ENCODE measurements at regions not wholly inside any gene's neighbourhood (a gene's known extent, or its start where the extent isn't known, plus 50 kb on each side); places are given as distances from the start of the nearest gene placed in this dataset.
"Not testable (repeated sequence)": the region's sequence is repeated elsewhere in the genome, so short reads cannot be mapped to it uniquely, and the experiment has no call there.

- Mint-ChIP-seq H3K27ac (no peak overlapping the region), H3K4me3 (ENCODE audit: low read depth) (no peak overlapping the region), H3K9me3 (ENCODE audit: low read depth) (no peaks in the 10 kb centered on the region), H3K4me1 (ENCODE audit: low read depth) (no peaks in the 10 kb centered on the region), H3K27me3 (peaks cover 18% of the 10 kb centered on the region), H3K36me3 (ENCODE audit: insufficient read depth) (no peaks in the 10 kb centered on the region)
- DNase-seq (ENCODE audit: low spot score, unreplicated experiment), result no peak
- TF ChIP-seq CTCF (IDR thresholded peaks at IDR 0.05; ENCODE audit: unreplicated experiment), result no peak
Measured at GRCh38 chr2:131584380-131584779, 56.7 kb downstream of the CCDC74A start.

- no peak for TF ChIP-seq CTCF (IDR thresholded peaks at IDR 0.05; ENCODE audit: unreplicated experiment)
- H3K36me3 Mint-ChIP-seq (ENCODE audit: insufficient read depth), result no peaks in the 10 kb centered on the region
- H3K4me3 Mint-ChIP-seq (ENCODE audit: low read depth), result no peak overlapping the region
- H3K27ac Mint-ChIP-seq, result no peak overlapping the region
- DNase-seq (ENCODE audit: low spot score, unreplicated experiment), result no peak
- no peaks in the 10 kb centered on the region for H3K9me3 Mint-ChIP-seq (ENCODE audit: low read depth)
- H3K27me3 Mint-ChIP-seq, result peaks cover 16% of the 10 kb centered on the region
- H3K4me1 Mint-ChIP-seq (ENCODE audit: low read depth), result no peaks in the 10 kb centered on the region
Measured at GRCh38 chr2:131584940-131585339, 57.3 kb downstream of the CCDC74A start.

- Mint-ChIP-seq H3K36me3 (ENCODE audit: insufficient read depth) (no peaks in the 10 kb centered on the region), H3K4me3 (ENCODE audit: low read depth) (no peak overlapping the region), H3K9me3 (ENCODE audit: low read depth) (no peaks in the 10 kb centered on the region), H3K27me3 (peaks cover 16% of the 10 kb centered on the region), H3K27ac (no peak overlapping the region), H3K4me1 (ENCODE audit: low read depth) (no peaks in the 10 kb centered on the region)
- no peak for TF ChIP-seq CTCF (IDR thresholded peaks at IDR 0.05; ENCODE audit: unreplicated experiment)
- no peak for DNase-seq (ENCODE audit: low spot score, unreplicated experiment)
Measured at GRCh38 chr2:131588152-131588873, 60.6 kb downstream of the CCDC74A start.

GRCh38 chr2:131589126-131589525, 61.4 kb downstream of the CCDC74A start:
- not testable (repeated sequence) for H3K4me1 Mint-ChIP-seq (ENCODE audit: low read depth); DNase-seq (ENCODE audit: low spot score, unreplicated experiment); H3K9me3 Mint-ChIP-seq (ENCODE audit: low read depth); H3K27ac Mint-ChIP-seq; H3K4me3 Mint-ChIP-seq (ENCODE audit: low read depth); H3K36me3 Mint-ChIP-seq (ENCODE audit: insufficient read depth)
- H3K27me3 Mint-ChIP-seq, result peaks cover 12% of the 10 kb centered on the region

GRCh38 chr2:131590366-131590765, 62.7 kb downstream of the CCDC74A start:
- DNase-seq (ENCODE audit: low spot score, unreplicated experiment), result no peak
- Mint-ChIP-seq H3K9me3 (ENCODE audit: low read depth) (no peaks in the 10 kb centered on the region), H3K36me3 (ENCODE audit: insufficient read depth) (no peaks in the 10 kb centered on the region), H3K4me3 (ENCODE audit: low read depth) (no peak overlapping the region), H3K27me3 (peaks cover 12% of the 10 kb centered on the region), H3K4me1 (ENCODE audit: low read depth) (no peaks in the 10 kb centered on the region), H3K27ac (no peak overlapping the region)
- no peak for TF ChIP-seq CTCF (IDR thresholded peaks at IDR 0.05; ENCODE audit: unreplicated experiment)

GRCh38 chr2:131590896-131591295, 63.2 kb downstream of the CCDC74A start:
- Mint-ChIP-seq H3K9me3 (ENCODE audit: low read depth) (no peaks in the 10 kb centered on the region), H3K27me3 (peaks cover 12% of the 10 kb centered on the region), H3K27ac (no peak overlapping the region), H3K36me3 (ENCODE audit: insufficient read depth) (no peaks in the 10 kb centered on the region), H3K4me1 (ENCODE audit: low read depth) (no peaks in the 10 kb centered on the region), H3K4me3 (ENCODE audit: low read depth) (no peak overlapping the region)
- no peak for TF ChIP-seq CTCF (IDR thresholded peaks at IDR 0.05; ENCODE audit: unreplicated experiment)
- DNase-seq (ENCODE audit: low spot score, unreplicated experiment), result no peak

GRCh38 chr2:131596561-131596960, 68.9 kb downstream of the CCDC74A start:
- DNase-seq (ENCODE audit: low spot score, unreplicated experiment); H3K36me3 Mint-ChIP-seq (ENCODE audit: insufficient read depth): not testable (repeated sequence)

GRCh38 chr2:131602444-131602843, 74.8 kb downstream of the CCDC74A start:
- not testable (repeated sequence) for H3K4me1 Mint-ChIP-seq (ENCODE audit: low read depth); DNase-seq (ENCODE audit: low spot score, unreplicated experiment); H3K36me3 Mint-ChIP-seq (ENCODE audit: insufficient read depth); H3K4me3 Mint-ChIP-seq (ENCODE audit: low read depth); H3K27me3 Mint-ChIP-seq; H3K27ac Mint-ChIP-seq; H3K9me3 Mint-ChIP-seq (ENCODE audit: low read depth)

More at GRCh38 chr2:131596561-131596960, 68.9 kb downstream of the CCDC74A start:
- H3K27ac Mint-ChIP-seq; H3K9me3 Mint-ChIP-seq (ENCODE audit: low read depth); H3K4me1 Mint-ChIP-seq (ENCODE audit: low read depth); H3K27me3 Mint-ChIP-seq; H3K4me3 Mint-ChIP-seq (ENCODE audit: low read depth): not testable (repeated sequence)

All from progenitor cell of endocrine pancreas (in vitro differentiated cells).